ENCODE measurements at regions not wholly inside any gene's neighbourhood (a gene's known extent, or its start where the extent isn't known, plus 50 kb on each side); places are given as distances from the start of the nearest gene placed in this dataset.

DNA sequence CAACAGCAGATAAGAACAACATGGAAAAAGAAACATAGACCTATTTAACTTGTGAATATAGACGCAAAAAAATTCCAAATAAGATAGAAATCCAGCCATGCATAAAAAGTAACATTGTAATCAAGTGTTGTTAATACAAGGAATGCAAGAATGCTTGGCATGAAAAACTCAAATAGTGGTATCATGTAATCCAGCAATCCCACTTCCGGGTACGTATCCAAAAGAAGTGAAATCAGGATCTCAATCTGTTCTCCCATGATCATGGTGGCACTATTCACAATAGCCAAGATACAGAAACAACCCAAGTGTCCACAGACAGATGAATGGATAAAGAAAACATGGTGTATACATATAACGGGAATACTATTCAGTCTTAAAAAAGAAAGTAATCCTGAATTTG is 437.4 kb downstream of the ARHGEF28 start:
- no peak for DNase-seq (ENCODE audit: low read depth)

DNA sequence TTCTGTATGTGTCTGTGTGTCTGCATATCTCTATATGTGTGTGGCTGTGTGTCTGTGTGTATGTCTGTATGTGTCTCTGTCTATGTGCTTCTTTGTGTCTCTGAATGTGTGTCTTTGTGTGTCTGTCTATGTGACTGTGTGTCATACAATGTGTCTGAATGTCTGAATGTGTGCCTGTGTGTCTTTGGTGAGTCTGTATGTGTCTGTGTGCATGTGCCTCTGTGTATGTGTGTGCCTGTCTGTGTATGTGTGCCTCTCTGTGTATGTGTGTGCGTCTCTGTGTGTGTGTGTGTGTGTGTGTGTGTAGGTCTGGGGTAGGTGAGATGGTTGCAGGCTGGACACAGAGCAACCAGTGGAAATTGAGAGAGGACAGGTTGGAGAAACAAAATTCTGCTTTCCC is 435.3 kb downstream of the ARHGEF28 start:
- no peak for DNase-seq (ENCODE audit: low read depth)

GRCh38 chr5:74059706-74060105 is 433.7 kb downstream of the ARHGEF28 start:
- DNase-seq (ENCODE audit: low read depth), result no peak

- no peak for DNase-seq (ENCODE audit: low read depth)
These were observed 430.8 kb downstream of the ARHGEF28 start for GRCh38 chr5:74056789-74057164.

DNA sequence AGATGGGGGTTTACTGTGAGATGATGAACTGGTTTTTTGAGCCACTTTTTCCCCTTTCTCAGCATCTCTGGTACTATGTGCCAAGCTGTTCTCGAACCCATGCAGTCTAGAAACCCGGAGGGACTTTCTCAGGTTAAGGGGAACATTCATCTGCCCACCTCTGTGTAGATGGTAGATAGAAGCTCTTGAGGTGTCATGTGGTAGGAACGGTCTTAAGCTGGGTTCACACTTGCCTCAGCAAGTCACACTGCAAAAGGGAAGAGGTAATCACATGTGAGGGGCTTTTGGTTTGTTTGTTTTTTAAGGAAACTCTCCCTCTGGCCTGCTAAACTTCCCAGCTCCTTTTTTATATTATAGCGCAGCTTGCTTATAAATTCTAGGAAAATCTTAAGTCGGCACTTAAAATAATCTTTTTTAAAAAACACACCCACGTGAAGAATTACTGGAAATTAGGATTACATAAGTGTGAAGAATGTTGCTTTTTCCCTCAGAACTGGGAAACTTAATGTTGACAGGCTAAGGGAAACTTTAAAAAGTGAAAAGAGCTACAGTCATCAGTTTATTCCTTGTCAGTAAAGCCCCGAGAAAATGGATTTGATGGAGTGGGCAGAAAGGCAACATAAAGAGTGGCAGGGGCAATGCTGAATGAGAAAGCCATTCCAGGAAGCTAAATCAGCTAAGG is 430.3 kb downstream of the ARHGEF28 start:
- no peak for DNase-seq (ENCODE audit: low read depth)

DNA sequence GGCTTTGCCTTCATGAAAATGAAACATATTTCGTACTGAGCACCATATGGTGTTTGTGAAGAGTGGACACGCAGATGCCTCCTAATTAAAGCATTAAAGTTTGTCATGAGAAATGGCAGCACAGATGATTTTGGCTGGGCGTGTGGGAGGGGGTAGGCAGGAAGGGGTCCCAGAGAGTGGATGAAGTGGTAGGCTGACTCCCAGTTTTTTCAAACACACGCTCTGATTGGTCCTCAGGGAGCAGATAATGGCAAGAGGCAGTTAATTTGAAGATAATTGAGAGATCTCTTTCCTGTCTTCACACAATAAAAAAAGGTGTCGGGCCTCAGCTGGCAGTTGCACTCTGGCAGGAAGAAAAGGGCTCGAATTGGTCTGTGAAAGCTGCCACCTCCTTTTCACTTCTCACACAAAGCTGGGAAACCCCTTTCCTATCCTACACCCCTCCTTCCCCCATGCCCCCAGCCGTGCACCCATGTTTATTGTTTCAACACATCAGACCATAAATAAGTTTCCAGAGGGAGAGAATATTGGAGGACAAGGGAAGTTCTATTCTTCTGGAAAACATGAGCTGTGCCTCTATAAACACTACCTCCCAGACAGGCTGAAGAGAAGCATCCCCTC is 429.6 kb downstream of the ARHGEF28 start:
- DNase-seq (ENCODE audit: low read depth), result no peak

DNA sequence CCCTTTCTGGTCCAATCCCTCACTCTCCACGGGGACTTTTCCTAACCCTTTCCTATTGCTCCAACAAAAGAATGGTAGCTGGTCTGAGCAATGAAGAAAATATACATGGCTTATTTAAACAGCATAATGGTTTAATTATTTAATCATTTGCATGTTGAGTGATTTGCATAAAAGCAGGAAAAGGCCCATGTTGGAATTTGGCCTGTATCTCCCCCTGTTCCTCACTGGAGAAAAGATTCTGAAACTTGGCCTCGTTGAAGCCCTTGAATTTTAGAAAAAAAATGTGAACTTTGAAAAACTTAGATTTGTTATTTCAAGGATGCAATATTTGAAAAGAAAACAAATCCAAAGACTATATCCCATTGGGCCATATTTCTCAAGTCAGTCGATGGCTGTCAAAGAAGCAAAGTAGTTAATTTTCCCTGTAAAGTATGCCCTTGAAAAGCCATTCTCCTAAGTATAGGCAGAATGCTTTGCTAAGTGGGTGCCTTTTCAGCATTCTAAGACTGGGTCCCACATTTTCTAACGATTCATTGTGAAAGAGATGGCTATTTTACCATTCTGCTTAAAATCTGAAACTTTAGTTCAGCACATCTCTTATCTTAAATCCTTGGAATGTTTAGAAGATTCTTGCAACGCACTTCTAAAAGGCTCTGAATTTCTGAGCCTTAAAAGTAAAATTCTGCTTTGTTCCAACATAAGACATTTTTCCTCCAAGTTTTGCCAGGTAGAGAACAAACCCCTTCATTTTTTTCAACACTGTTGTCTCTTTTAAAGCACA is 428.8 kb downstream of the ARHGEF28 start:
- DNase-seq (ENCODE audit: low read depth), result no peak

DNA sequence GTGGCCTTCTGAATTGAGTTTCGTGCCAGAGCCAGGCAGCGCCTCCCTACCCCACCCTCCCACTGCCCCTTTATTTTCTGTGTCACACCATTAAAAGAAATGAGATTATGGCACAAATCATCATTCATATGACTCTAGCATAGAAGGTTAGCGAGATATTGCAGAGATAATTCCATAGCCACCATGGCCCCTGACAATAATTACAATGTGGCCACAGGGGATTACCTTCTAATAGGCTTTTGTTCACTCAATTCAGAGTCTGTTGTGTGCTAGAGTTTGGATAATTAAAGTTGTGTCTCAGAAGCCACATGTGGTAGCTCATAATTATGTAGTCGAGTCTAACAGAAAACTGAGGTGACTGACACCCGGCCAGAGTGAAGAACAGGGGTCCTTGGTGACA is 428.1 kb downstream of the ARHGEF28 start:
- no peak for DNase-seq (ENCODE audit: low read depth)

DNA sequence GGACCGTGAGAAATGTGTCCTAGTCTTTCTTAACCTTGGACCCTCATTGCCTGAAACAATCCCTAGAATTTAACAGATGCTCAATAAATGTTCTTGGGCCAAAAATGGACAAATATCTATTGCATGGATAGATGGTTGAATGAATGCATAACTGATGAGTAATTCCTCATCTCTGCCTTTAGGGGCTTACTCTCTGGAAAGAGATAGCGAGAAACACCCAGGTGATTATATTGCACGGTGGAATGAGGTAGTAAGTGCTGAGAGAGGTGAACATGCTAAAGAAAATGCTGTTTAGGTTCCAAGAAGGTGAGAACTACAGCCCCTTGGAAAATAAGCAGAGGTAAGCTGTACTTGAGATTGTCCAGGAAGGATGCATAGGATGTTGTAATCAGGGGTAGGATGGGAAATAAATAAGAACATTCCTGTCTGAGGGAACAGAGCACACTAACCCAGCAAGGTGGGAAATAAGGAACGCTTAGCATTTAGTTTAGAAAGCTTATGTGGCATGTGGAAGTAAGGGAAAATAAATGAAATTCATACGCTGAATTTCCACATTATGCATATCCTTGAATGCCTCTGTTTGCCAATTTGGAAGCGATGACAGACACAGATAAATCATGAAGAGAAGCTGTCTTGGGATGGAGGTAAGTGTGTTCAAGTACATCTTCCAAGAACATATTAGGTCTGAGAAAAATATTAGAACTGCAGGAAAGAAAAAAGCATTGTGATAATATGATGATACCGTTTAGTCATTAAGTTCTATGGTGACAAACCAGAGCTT is 426.6 kb downstream of the ARHGEF28 start:
- DNase-seq (ENCODE audit: low read depth), result no peak

DNA sequence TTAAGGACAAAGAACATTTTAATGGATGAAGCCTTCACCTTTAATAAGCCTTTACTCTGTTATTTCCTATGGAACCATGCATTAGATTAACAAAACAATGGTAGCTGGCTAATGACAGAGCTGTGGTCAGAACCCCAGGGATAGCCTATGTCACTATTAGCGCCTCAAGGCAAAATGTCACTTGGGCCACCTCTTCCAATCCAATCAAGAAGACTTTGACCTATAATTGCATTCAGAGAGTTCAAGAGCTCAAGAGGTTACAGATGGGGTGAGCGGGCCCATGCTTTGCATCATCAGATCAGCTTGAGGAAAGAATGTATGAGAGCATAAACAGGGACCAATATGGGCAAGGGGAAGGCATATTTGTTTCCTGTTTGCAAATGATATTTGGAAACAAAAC is 425.1 kb downstream of the ARHGEF28 start:
- no peak for DNase-seq (ENCODE audit: low read depth)

DNA sequence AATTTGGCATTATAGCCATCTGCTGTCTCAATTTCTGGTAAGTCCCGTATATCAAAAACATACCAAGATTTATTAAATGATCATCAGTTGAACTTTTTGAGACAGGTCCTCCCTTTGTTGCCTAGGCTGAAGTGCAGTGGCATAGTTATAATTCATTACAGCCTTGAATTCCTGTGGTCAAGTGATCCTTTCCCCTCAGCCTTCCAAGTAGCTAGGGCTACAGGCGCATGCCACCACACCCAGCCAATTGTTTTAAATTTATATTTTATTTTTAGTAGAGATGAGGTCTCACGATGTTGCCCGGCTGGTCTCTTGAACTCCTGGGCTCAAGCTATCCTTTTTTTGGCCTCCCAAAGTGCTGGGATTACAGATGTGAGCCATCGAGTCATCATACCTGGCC is 418.9 kb downstream of the ARHGEF28 start:
- no peak for DNase-seq (ENCODE audit: low read depth)

DNA sequence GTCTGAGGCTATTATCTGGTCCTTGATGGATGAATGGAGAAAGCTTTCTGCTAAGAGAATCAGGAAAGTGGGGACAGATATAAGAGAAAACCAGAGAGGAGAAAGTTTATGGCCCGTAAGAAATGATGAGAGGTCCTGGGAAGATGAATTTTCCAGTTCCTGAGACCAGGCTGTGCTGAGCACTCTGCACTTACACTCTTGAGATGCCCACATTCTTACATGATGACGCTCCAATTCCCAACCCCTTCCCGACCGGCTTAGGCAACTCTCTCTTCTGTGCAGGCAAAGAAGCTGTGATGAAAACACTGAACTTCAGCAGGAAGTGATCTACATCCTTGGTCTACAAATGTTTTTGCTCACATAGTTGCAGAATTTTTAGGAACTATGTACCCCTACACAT is 417.0 kb downstream of the ARHGEF28 start:
- DNase-seq (ENCODE audit: low read depth), result no peak

DNA sequence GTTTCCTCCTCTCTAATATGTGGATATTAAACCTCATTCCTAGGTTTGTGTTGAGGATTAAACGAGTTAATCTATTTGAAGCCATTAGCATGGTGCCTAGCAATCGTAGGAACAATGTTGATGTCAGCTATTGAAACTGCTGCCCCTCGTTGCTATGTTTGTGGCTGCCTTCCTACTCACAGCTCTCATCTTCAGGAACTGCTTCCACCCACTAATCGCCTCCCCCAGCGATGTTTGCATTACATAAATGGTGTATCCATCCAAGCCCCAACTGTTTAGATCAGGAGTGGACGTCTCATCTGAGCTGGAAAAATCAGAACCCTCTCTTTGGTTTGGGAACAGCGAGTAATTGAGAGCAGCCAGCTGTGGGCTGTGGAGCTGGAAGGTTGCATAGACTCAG is 416.6 kb downstream of the ARHGEF28 start:
- DNase-seq (ENCODE audit: low read depth), result no peak

GRCh38 chr5:74041913-74042312 is 415.9 kb downstream of the ARHGEF28 start:
- DNase-seq (ENCODE audit: low read depth), result no peak

- DNase-seq (ENCODE audit: low read depth), result no peak
These were observed 415.0 kb downstream of the ARHGEF28 start for GRCh38 chr5:74040811-74041491.

DNA sequence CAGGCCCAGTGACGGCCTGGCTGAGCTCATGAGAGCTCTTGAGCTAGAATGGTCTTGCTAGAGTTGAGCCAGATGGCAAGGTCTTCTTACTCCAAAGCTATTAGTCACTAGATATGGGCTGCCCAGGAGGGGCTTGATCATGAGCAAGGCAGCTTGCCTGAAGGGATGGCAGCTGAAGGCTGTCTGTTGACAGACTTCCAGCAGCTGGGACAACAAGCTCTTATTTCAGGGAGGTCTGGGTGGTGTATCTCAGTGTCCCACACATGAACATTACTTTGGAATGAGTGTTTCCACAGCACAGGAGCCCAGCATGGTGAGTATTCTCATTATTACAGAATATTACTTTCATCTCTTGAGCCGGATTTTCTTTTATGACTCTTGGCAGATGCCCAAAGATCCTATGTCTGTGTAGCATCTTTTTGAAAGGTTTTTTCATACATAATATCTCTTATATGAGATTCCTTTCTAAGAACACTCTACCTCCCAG is 414.1 kb downstream of the ARHGEF28 start:
- peak; percentile 31 for DNase-seq (ENCODE audit: low read depth)

- no peak for DNase-seq (ENCODE audit: low read depth)
These were observed 411.3 kb downstream of the ARHGEF28 start for GRCh38 chr5:74037321-74037720.

- peak; percentile 38 for DNase-seq (ENCODE audit: low read depth)
These were observed 409.5 kb downstream of the ARHGEF28 start for GRCh38 chr5:74035521-74035937.

DNA sequence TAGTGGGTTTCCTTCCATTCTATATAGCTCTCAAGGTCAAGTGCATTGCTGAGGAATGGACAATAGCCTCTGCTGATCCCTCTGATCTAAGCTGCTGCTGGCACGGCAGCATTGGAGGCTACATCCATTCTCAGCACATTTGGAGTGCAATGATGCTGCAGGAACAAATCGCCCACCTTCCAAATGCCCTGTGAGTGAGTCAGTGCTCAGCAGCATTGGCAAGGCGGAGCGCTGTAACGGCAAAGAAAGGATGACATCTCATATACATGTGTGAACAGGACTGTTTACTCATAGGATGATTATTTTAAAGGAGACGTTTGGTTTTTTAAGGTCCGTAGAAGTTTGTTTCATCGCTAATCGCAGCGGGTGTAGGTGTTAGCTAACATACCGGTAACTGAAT is 408.7 kb downstream of the ARHGEF28 start:
- DNase-seq (ENCODE audit: low read depth), result no peak

DNA sequence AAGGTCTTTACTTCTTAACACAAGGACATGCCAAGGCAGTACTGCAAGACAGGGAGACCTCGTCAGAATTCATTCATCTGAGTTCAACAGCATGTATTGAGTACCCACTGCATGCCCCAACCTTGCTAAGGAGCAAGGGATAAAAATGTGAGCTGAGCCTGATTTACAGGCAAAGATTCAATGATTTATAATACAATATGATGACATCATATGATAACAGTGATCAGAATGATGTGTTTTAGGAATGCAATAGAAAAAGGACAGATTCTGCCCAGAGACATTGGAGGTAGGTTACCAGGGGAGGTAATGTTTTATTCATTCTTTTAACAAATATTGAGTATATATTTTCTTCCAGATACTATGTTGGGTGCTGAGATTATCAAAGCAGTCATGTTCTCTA is 406.6 kb downstream of the ARHGEF28 start:
- no peak for DNase-seq (ENCODE audit: low read depth)

DNA sequence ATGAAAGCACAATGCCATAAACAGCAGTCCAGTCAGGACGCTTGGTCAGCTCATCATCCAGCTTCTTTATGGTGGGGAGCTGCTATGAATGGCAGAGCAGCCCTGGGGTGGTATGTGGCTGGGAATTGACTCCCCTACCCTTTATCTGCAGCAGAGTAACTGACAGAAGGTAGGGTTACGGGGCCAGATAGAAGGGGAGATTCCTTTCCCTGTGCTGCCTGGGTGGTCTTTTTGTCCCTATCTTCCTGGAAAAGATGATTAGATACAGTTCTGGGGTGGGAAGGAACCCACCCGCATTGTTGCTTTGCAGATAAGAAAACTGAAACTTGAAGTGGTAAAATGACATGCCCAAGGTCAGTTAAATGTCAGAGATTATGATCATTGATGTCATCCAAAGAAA is 405.5 kb downstream of the ARHGEF28 start:
- DNase-seq (ENCODE audit: low read depth), result no peak

DNA sequence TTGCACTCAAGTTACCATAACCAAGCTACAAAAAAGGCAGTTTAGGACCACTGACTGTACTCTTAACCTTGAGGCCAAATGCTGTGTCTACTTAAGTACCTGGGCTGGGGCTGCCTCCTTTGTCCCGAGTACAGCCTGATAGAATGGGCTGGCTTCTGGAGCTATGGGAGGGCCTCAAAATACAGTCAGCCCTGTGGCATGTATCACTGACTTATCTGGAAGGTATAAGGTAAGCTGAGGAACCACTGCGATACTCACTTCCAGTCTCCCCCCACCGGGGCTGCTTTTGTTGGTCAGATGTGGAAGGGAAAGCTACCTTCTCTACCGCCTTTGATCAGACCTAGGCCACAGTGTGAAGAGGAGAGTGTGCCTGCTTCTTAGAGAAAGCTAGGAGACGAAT is 404.8 kb downstream of the ARHGEF28 start:
- no peak for DNase-seq (ENCODE audit: low read depth)
